Thyroid gland (tissue), 4 donors: ENCODE measurements at regions not wholly inside any gene's neighbourhood (a gene's known extent, or its start where the extent isn't known, plus 50 kb on each side); places are given as distances from the start of the nearest gene placed in this dataset.

Experiments
- DNase-seq, 2 donors: peaks; one replicate each; pipeline ENCODE4 v3.0.0-alpha.2; 2019
- H3K27ac ChIP-seq, 3 donors: fragments of 200-600 bp; sonication (generic); 1 replicate in 2 of 3; 2 replicates in 1 of 3; pipeline ENCODE4 v1.5.1; 2016 to 2019; ENCODE audit warnings: mild to moderate bottlenecking in 1 of 3, moderate library complexity in 1 of 3
- H3K27me3 ChIP-seq: fragments of 200-600 bp; sonication (generic); one replicate; pipeline ENCODE4 v1.5.1; 2019
- H3K36me3 ChIP-seq, 2 donors: fragments of 200-600 bp; sonication (generic); one replicate each; pipeline ENCODE4 v1.5.1; 2016 to 2019
- H3K4me1 ChIP-seq, 2 donors: fragments of 200-600 bp; sonication (generic); one replicate each; pipeline ENCODE4 v1.5.1; 2017 to 2019
- H3K4me3 ChIP-seq, 3 donors: fragments of 200-600 bp; sonication (generic); replicated peaks in 1 of 3; 1 replicate in 2 of 3; 2 replicates in 1 of 3; pipeline ENCODE4 v1.5.1; 2016; ENCODE audit warnings: mild to moderate bottlenecking in 1 of 3
- H3K9me3 ChIP-seq: fragments of 200-600 bp; sonication (generic); one replicate; pipeline ENCODE4 v1.5.1; 2017
- POLR2A ChIP-seq, 2 donors: fragments of 450-650 bp; IDR thresholded peaks; one replicate each; pipeline ENCODE4 v1.6.1; 2017; ENCODE audit warnings: antibody characterized with exemption in 2 of 2, mild to moderate bottlenecking in 2 of 2, moderate library complexity in 1 of 2
- WGBS, 2 donors: methylation state at CpG; one replicate each; pipeline ENCODE4 v1.1.5; 2017; 5-methylcytosine and 5-hydroxymethylcytosine counted together
- intact Hi-C: fragments of 100-400 bp; cut with DNase I; formaldehyde crosslinking; loops from one replicate; pipeline ENCODE4 v1.15.1; 2023
- TF ChIP-seq, protein P1 (sequence below), 6 experiments: fragments of 200-600 bp in 3 of 6; fragments of 450-650 bp in 3 of 6; sonication (generic) in 3 of 6; IDR thresholded peaks; one replicate each; pipeline ENCODE4 v1.5.1; 2016 to 2019; ENCODE audit warnings: antibody characterized with exemption in 6 of 6, mild to moderate bottlenecking in 2 of 6, inconsistent platforms in 1 of 6, moderate library complexity in 1 of 6

DNA sequence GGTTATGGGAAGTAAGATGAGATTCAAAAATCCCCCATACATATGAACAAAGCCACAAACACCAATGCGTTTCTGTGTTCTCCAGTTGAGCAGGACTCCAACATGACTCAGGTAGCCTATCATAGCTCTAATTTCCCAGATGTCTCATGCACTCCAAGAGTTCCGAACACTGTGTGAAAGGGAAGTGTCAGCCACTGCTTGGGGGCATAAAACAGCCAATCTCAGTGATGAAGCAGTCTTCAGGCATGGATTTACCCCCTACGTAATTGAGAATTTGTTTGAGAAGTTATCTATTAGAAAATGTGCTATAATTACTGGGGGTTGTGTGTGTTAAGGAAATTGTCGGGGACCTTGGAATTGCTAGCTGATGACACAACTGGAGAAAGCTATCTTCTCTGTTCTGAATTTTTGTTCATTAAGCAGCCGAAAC, 153.9 kb upstream of the AVPR1A start:
- Histone ChIP-seq H3K4me1 (peaks cover 36 to 53% of the 10 kb centered on the region in 2 donors), H3K4me3 (no peak overlapping the region), H3K27ac (no peak overlapping the region), H3K27me3 (no peaks in the 10 kb centered on the region), H3K9me3 (no peaks in the 10 kb centered on the region), H3K36me3 (no peaks in the 10 kb centered on the region)
- intact Hi-C loops, result no loop called here
- TF ChIP-seq, protein P1, sequence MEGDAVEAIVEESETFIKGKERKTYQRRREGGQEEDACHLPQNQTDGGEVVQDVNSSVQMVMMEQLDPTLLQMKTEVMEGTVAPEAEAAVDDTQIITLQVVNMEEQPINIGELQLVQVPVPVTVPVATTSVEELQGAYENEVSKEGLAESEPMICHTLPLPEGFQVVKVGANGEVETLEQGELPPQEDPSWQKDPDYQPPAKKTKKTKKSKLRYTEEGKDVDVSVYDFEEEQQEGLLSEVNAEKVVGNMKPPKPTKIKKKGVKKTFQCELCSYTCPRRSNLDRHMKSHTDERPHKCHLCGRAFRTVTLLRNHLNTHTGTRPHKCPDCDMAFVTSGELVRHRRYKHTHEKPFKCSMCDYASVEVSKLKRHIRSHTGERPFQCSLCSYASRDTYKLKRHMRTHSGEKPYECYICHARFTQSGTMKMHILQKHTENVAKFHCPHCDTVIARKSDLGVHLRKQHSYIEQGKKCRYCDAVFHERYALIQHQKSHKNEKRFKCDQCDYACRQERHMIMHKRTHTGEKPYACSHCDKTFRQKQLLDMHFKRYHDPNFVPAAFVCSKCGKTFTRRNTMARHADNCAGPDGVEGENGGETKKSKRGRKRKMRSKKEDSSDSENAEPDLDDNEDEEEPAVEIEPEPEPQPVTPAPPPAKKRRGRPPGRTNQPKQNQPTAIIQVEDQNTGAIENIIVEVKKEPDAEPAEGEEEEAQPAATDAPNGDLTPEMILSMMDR (IDR thresholded peaks at IDR 0.05), result no peak
- TF ChIP-seq POLR2A (IDR thresholded peaks at IDR 0.05), result no peak
- 75 to 87% methylated on average over 5 of the region's 5 CpGs for WGBS, 2 donors
- DNase-seq, result no peak

DNA sequence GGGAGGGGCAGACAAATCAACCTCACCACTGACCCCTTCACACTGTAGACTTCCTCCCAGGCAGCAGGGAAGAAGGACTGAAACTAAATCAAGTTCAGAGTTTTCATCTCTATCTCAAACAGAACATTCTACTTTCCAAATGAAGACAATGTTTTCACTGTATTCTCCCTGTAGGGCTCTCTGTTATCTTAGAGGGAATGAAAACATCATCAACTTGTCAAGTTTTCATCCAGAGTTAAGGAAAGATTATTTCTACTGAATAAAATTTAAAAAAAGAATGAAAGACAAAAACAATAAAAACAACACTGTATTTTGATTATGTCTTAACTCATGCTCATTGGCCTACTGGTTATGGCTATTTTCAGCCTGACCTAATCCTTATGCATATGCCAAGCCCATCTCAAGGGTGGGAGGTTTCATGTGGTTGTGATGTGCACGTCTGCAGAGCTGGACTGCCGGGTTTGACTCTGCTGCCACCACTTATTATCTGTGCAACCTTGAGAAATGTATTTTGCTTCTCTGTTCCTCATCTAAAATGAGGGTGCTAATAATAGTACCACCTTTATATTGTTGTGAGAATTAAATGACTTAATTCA, 152.0 kb upstream of the AVPR1A start:
- H3K4me1 ChIP-seq, result peaks cover 33 to 46% of the 10 kb centered on the region in 2 donors
- no peaks in the 10 kb centered on the region for H3K36me3 ChIP-seq
- H3K9me3 ChIP-seq, result no peaks in the 10 kb centered on the region
- no peak for DNase-seq
- no peak for TF ChIP-seq POLR2A (IDR thresholded peaks at IDR 0.05)
- TF ChIP-seq, protein P1 (IDR thresholded peaks at IDR 0.05), result no peak
- WGBS, 2 donors, result 66 to 73% methylated on average over 2 of the region's 2 CpGs
- no peaks in the 10 kb centered on the region for H3K27me3 ChIP-seq
- H3K27ac ChIP-seq, result peak overlapping the region; percentile 21 to 71 (median 68)
- intact Hi-C loops, result no loop called here
- H3K4me3 ChIP-seq, result no peak overlapping the region

DNA sequence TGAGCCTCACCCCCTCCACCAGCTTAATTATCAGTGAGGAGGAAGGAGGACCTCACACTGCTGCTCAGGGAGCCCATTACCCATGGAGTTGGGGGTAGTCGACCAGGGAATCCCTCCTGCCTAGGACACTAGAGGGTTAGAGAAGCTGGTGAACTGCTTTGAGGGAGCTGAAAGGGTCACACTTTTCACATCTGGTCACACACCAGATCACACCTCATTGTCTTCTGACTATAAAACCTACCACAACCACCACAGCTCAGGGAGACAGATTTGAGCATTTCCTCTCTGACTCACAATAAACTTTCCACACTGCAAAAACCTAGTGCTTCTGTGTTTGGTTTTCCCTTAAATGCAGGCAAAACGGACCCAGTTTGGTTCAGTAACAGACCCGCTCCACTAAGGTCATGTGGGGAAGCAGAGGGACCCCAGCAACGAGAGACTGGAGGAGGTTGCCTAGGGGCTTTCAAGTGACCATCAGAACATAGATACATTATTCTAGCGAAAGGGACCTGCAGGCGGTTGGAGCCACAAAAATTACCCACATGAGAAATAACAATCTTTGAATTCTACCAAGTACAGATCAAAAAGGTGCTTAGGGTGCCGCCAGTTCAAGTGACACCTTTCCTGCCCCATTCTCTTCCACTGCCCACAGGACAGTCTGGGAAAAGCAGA, 151.4 kb upstream of the AVPR1A start:
- Histone ChIP-seq H3K9me3 (no peaks in the 10 kb centered on the region), H3K36me3 (no peaks in the 10 kb centered on the region), H3K27ac (peak overlapping the region; percentile 21 to 71 (median 68)), H3K4me1 (peaks cover 38 to 46% of the 10 kb centered on the region in 2 donors), H3K27me3 (no peaks in the 10 kb centered on the region), H3K4me3 (no peak overlapping the region)
- no peak for DNase-seq
- 49 to 60% methylated on average over 7 of the region's 7 CpGs for WGBS, 2 donors
- intact Hi-C loops, result no loop called here
- TF ChIP-seq, protein P1 (IDR thresholded peaks at IDR 0.05), result no peak
- TF ChIP-seq POLR2A (IDR thresholded peaks at IDR 0.05), result no peak

DNA sequence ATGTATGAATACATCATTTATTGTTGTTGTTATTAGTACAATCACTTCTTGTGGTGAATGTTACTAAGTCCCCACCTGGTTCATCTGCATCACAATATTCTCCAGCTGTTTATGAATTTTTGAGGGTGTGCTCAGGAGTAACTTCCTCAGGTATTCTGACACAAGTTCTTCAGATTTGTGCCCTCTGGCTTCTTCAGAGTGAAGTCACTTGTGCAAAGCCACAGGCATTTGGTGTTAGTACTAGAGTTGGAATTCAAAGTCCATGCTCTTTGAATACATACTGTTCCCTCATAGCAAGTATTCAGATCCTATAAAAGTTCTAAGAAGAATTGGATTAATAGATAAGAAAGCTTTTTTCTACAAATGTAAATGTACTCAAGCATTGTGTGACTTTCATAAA, 150.3 kb upstream of the AVPR1A start:
- Histone ChIP-seq H3K4me3 (no peak overlapping the region), H3K27ac (peak overlapping the region; percentile 16 to 71 (median 68)), H3K4me1 (peaks cover 28 to 36% of the 10 kb centered on the region in 2 donors), H3K36me3 (no peaks in the 10 kb centered on the region), H3K9me3 (no peaks in the 10 kb centered on the region), H3K27me3 (no peaks in the 10 kb centered on the region)
- TF ChIP-seq, protein P1 (IDR thresholded peaks at IDR 0.05), result no peak
- no peak for TF ChIP-seq POLR2A (IDR thresholded peaks at IDR 0.05)
- intact Hi-C loops, result no loop called here
- no peak for DNase-seq

DNA sequence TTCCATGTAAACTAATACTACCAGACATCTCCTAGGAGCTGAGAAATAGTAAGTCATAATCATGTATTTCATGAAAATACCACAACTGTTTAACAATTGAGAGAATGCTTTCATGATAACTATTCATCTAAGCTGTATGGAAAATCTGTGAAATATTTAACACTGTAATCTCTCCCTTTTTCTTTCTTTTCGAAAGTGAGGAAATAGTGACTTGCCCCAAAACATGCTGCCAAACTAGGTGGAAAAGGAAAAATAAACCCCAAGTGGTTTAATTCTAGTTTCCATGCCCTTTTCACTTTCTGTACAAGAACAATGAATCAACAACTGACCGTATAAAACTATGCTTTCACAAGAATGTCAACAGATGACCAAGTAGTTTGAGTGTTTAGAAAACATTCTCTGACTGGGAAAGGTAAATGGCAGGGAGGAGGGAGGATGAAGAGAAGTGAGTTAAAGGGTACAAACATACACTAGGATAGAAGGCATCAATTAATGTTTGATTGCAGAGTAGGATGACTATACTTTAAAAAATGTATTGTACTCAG, 147.5 kb upstream of the AVPR1A start:
- Histone ChIP-seq H3K4me1 (peaks cover 29 to 41% of the 10 kb centered on the region in 2 donors), H3K36me3 (no peaks in the 10 kb centered on the region), H3K27me3 (no peaks in the 10 kb centered on the region), H3K27ac (peak overlapping the region in 2 of 3 donors; percentile 10 to 29), H3K9me3 (no peaks in the 10 kb centered on the region), H3K4me3 (no peak overlapping the region)
- intact Hi-C loops, result no loop called here
- DNase-seq, result no peak
- 27 to 53% methylated on average over 2 of the region's 2 CpGs for WGBS, 2 donors
- TF ChIP-seq POLR2A (IDR thresholded peaks at IDR 0.05), result no peak
- TF ChIP-seq, protein P1 (IDR thresholded peaks at IDR 0.05), result no peak
